Sigmoid colon (tissue), 6 donors: ENCODE measurements at regions not wholly inside any gene's neighbourhood (a gene's known extent, or its start where the extent isn't known, plus 50 kb on each side); places are given as distances from the start of the nearest gene placed in this dataset.

Source experiments
- DNase-seq: peaks from one replicate; pipeline ENCODE4 v3.0.0-alpha.2; 2019
- H3K27ac ChIP-seq, 4 donors: fragments of 200-600 bp; sonication (generic); one replicate each; pipeline ENCODE4 v1.5.1; 2016 to 2019; ENCODE audit warnings: mild to moderate bottlenecking in 1 of 4
- H3K27me3 ChIP-seq, 3 donors: fragments of 200-600 bp; sonication (generic); one replicate each; pipeline ENCODE4 v1.5.1; 2019; ENCODE audit warnings: mild to moderate bottlenecking in 1 of 3
- H3K36me3 ChIP-seq, 4 donors: fragments of 200-600 bp; sonication (generic); one replicate each; pipeline ENCODE4 v1.5.1; 2016 to 2019
- H3K4me1 ChIP-seq, 4 donors: fragments of 200-600 bp; sonication (generic); one replicate each; pipeline ENCODE4 v1.5.1; 2017 to 2019
- H3K4me3 ChIP-seq, 4 donors: fragments of 200-600 bp; sonication (generic); one replicate each; pipeline ENCODE4 v1.5.1; 2017 to 2019; ENCODE audit warnings: mild to moderate bottlenecking in 2 of 4, moderate library complexity in 1 of 4
- H3K9me3 ChIP-seq, 4 donors: fragments of 200-600 bp in 3 of 4; sonication (generic) in 3 of 4; one replicate each; pipeline versions ENCODE4 v1.5.1 to v1.6.1; 2013 to 2019
- EP300 ChIP-seq, 4 donors: sonication (generic); formaldehyde crosslinking; IDR thresholded peaks; one replicate each; pipeline ENCODE4 v1.6.1; 2017; ENCODE audit warnings: antibody characterized with exemption in 4 of 4
- POLR2A ChIP-seq, 2 donors: fragments of 450-650 bp; IDR thresholded peaks; one replicate each; pipeline ENCODE4 v1.6.1; 2016; ENCODE audit warnings: antibody characterized with exemption in 2 of 2, mild to moderate bottlenecking in 2 of 2, moderate library complexity in 2 of 2
- POLR2AphosphoS5 ChIP-seq, 4 donors: sonication (generic); formaldehyde crosslinking; IDR thresholded peaks; one replicate each; pipeline ENCODE4 v1.6.1; 2017; ENCODE audit warnings: antibody characterized with exemption in 4 of 4
- WGBS, 2 donors: extraction: QIAGEN DNeasy Blood & Tissue Kit; methylation state at CpG; one replicate each; pipeline ENCODE4 v1.1.7; 2013; 5-methylcytosine and 5-hydroxymethylcytosine counted together
- intact Hi-C: fragments of 100-400 bp; cut with DNase I; formaldehyde crosslinking; loops from one replicate; pipeline ENCODE4 v1.15.1; 2023
- TF ChIP-seq, protein P1 (sequence below), 4 experiments: fragments of 450-650 bp in 3 of 4; fragments of 200-600 bp in 1 of 4; IDR thresholded peaks; one replicate each; pipeline ENCODE4 v1.5.1; 2016 to 2019; ENCODE audit warnings: antibody characterized with exemption in 4 of 4, mild to moderate bottlenecking in 3 of 4, moderate library complexity in 2 of 4
- donor health status: healthy with polysubstance abuse.
- donor health status: healthy.

DNA sequence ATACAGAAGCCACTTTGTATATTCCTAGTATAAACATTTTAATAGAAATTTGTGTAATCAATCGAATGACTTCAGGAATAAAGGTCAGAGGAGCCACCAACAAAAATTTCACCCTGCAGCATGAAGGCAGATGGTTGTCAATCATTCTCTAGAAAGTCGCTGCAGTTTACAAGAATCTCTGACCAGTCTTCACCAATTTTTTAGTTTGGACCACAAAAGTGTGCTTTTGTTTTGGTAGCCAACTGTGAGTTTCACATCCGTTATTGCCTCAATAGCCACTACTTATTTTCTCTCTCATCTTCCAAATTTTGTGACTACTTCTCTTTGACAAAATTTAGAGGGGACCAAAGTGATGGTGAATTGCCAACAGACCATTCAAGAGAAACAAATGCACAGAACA lies 1155.6 kb downstream of the AMY1C start:
- TF ChIP-seq EP300 (IDR thresholded peaks at IDR 0.05): no peak
- no peak for TF ChIP-seq POLR2A (IDR thresholded peaks at IDR 0.05)
- TF ChIP-seq, protein P1, sequence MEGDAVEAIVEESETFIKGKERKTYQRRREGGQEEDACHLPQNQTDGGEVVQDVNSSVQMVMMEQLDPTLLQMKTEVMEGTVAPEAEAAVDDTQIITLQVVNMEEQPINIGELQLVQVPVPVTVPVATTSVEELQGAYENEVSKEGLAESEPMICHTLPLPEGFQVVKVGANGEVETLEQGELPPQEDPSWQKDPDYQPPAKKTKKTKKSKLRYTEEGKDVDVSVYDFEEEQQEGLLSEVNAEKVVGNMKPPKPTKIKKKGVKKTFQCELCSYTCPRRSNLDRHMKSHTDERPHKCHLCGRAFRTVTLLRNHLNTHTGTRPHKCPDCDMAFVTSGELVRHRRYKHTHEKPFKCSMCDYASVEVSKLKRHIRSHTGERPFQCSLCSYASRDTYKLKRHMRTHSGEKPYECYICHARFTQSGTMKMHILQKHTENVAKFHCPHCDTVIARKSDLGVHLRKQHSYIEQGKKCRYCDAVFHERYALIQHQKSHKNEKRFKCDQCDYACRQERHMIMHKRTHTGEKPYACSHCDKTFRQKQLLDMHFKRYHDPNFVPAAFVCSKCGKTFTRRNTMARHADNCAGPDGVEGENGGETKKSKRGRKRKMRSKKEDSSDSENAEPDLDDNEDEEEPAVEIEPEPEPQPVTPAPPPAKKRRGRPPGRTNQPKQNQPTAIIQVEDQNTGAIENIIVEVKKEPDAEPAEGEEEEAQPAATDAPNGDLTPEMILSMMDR (IDR thresholded peaks at IDR 0.05): no peak
- TF ChIP-seq POLR2AphosphoS5 (IDR thresholded peaks at IDR 0.05): no peak
- no peaks in the 10 kb centered on the region for H3K36me3 ChIP-seq
- no peaks in the 10 kb centered on the region for H3K27me3 ChIP-seq
- intact Hi-C loops: no loop called here
- H3K4me1 ChIP-seq: no peaks in the 10 kb centered on the region
- H3K9me3 ChIP-seq: peaks cover 0 to 3% (median 3%) of the 10 kb centered on the region in 4 donors
- no peak for DNase-seq
- no peak overlapping the region for H3K27ac ChIP-seq
- 78% methylated on average over 3 of the region's 3 CpGs for WGBS, 2 donors
- H3K4me3 ChIP-seq: no peak overlapping the region

DNA sequence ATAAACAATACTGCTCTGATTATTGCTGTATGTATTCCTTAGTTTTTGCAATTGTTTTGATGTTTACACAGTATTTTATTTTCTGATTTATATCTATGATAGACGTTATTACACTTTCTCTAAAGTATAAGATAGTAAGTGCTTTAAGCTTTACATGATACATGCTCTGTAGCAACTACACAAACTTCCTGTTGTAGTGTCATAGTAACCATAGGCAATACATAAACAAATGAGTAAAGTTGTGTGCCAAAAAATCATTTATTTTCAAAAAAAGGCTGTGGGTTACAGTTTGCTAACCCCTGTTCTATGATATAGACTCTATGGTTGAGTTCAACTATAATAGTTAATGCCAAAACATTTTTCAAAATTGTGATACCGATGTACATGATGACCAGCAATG lies 1156.4 kb downstream of the AMY1C start:
- no peak for TF ChIP-seq POLR2AphosphoS5 (IDR thresholded peaks at IDR 0.05)
- TF ChIP-seq EP300 (IDR thresholded peaks at IDR 0.05): no peak
- TF ChIP-seq, protein P1 (IDR thresholded peaks at IDR 0.05): no peak
- no peak for TF ChIP-seq POLR2A (IDR thresholded peaks at IDR 0.05)
- 7 to 44% methylated on average over 2 of the region's 2 CpGs for WGBS, 2 donors
- Histone ChIP-seq H3K4me1 (no peaks in the 10 kb centered on the region), H3K27me3 (no peaks in the 10 kb centered on the region), H3K27ac (no peak overlapping the region), H3K4me3 (no peak overlapping the region), H3K36me3 (no peaks in the 10 kb centered on the region), H3K9me3 (peaks cover 0 to 3% (median 3%) of the 10 kb centered on the region in 4 donors)
- intact Hi-C loops: no loop called here
- no peak for DNase-seq

DNA sequence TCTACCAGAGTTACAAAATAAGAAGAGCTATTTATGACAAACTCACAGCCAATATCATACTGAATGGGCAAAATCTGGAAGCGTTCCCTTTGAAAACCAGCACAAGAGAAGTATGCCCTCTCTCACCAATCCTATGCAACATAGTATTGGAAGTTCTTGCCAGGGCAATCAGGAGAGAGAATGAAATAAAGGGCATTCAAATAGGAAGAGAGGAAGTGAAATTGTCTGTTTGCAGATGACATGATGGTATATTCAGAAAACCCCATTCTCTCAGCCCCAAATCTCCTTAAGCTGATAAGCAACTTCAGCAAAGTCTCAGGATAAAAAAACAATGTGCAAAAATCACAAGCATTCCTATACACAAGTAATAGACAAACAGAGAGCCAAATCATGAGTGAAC lies 1169.5 kb downstream of the AMY1C start:
- no peak overlapping the region for H3K4me3 ChIP-seq
- intact Hi-C loops: no loop called here
- DNase-seq: no peak
- TF ChIP-seq POLR2A (IDR thresholded peaks at IDR 0.05) (no peak), EP300 (IDR thresholded peaks at IDR 0.05) (no peak), POLR2AphosphoS5 (IDR thresholded peaks at IDR 0.05) (no peak)
- TF ChIP-seq, protein P1 (IDR thresholded peaks at IDR 0.05): no peak
- H3K4me1 ChIP-seq: no peaks in the 10 kb centered on the region
- no peaks in the 10 kb centered on the region for H3K9me3 ChIP-seq
- no peaks in the 10 kb centered on the region for H3K27me3 ChIP-seq
- H3K36me3 ChIP-seq: no peaks in the 10 kb centered on the region
- no peak overlapping the region for H3K27ac ChIP-seq
- 87 to 95% methylated on average over 1 of the region's 1 CpG for WGBS, 2 donors

DNA sequence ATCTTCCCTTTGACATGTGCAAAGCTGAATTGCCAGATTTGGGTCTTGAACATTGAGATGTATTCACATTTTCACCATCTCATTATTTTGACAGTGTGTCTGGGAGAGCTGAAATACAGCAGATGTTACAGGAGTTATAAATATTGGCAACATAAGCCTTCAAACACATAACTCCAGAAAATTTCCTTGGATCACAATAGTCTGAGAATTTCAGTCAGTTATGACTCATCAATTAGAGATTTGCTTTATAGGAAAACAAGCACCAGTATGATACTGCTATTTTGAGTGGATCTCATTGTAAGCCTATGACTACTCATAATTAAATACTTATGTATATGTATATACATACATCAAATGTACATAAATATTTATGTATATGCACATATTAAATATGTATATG lies 1171.8 kb downstream of the AMY1C start:
- DNase-seq: no peak
- intact Hi-C loops: no loop called here
- H3K4me1 ChIP-seq: no peaks in the 10 kb centered on the region
- H3K27ac ChIP-seq: no peak overlapping the region
- no peaks in the 10 kb centered on the region for H3K9me3 ChIP-seq
- H3K27me3 ChIP-seq: no peaks in the 10 kb centered on the region
- H3K36me3 ChIP-seq: no peaks in the 10 kb centered on the region
- TF ChIP-seq, protein P1 (IDR thresholded peaks at IDR 0.05): no peak
- TF ChIP-seq EP300 (IDR thresholded peaks at IDR 0.05): no peak
- TF ChIP-seq POLR2A (IDR thresholded peaks at IDR 0.05): no peak
- no peak for TF ChIP-seq POLR2AphosphoS5 (IDR thresholded peaks at IDR 0.05)
- no peak overlapping the region for H3K4me3 ChIP-seq

DNA sequence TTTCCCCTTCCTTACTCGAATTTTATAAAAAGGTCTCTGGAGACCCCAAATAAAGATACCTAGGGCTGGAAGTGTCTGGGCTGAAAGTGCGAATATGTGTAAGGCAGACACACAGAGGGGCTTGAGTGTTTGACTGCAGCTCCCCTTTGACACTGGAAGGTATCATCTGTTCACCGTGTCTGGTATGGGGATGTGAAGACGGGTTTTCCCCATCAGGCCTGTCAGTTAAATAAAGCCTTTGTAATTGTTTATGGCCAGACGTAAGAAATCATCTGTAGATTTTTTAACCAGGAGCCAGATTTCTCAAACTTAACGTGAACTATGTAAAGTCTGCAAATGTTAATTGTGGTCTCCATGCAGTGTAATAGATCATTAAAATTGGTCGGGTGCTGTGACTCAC lies 1173.4 kb downstream of the AMY1C start:
- H3K27ac ChIP-seq: no peak overlapping the region
- no peaks in the 10 kb centered on the region for H3K36me3 ChIP-seq
- no peaks in the 10 kb centered on the region for H3K9me3 ChIP-seq
- H3K27me3 ChIP-seq: no peaks in the 10 kb centered on the region
- H3K4me1 ChIP-seq: no peaks in the 10 kb centered on the region
- TF ChIP-seq, protein P1 (IDR thresholded peaks at IDR 0.05): no peak
- TF ChIP-seq POLR2AphosphoS5 (IDR thresholded peaks at IDR 0.05) (no peak), POLR2A (IDR thresholded peaks at IDR 0.05) (no peak), EP300 (IDR thresholded peaks at IDR 0.05) (no peak)
- no peak overlapping the region for H3K4me3 ChIP-seq
- no peak for DNase-seq
- WGBS, 2 donors: 63 to 80% methylated on average over 7 of the region's 7 CpGs
- intact Hi-C loops: no loop called here
